ENCODE measurements at regions not wholly inside any gene's neighbourhood (a gene's known extent, or its start where the extent isn't known, plus 50 kb on each side); places are given as distances from the start of the nearest gene placed in this dataset.
"Not testable (repeated sequence)": the region's sequence is repeated elsewhere in the genome, so short reads cannot be mapped to it uniquely, and the experiment has no call there.

DNA sequence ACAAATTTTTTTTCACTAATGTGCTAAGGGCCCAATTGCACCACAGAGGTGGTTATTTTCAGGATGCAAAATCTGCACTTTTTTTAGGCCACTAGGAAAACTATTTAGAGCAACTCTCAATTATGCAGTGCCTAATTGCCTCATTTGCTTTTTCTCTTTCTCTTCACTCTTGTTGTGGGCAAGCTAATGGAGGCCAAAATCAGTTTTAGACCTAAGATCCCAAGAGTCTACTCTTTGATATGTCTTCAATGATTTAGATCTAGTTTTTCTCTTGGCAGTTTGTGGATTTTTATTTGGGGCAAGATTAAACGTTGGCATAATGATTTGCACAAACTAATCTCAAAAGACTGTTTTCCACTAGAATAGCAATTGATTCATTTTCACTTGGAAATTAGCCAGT lies 1996.9 kb downstream of the LRRC4C start:
- DNase-seq (ENCODE audit: low read depth in 2 of 2): no peak

DNA sequence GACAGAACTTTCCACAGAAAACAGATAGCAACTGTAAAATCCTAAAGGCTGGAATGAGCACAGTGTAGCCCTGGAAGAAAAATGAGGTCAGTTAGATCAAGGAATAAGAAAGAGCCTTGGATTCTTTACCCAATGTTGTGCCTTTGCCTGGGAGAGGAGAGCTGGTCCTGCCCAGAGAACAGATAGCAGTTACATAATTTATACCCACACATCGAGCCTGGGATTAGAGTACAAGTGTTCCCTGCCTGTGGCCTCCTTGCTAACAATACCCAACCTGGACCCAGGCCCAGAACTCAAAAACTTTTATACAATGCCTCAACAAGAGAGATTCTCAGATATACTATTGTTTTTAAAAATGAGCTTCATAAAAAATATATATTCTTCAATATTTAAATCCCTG lies 1998.4 kb downstream of the LRRC4C start:
- DNase-seq (ENCODE audit: low read depth in 2 of 2): no peak

DNA sequence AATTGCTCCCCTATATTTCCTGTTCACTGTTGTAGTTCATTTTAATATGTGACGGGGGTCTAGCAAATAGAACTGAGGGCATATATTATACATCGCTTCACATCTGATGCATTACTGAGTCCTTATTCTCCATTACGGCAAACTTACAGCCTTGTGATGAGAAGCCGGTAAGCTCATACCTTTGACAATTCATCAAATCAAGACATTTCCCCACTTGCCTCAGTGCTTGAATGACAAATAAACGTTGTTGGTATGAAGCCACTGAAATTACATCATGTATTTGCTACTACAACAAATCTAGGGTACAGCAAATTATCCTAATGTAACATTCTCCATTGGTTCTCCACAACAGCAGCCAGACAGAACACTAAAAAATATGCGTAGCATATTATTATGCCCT lies 1999.8 kb downstream of the LRRC4C start:
- DNase-seq (ENCODE audit: low read depth in 2 of 2): no peak

DNA sequence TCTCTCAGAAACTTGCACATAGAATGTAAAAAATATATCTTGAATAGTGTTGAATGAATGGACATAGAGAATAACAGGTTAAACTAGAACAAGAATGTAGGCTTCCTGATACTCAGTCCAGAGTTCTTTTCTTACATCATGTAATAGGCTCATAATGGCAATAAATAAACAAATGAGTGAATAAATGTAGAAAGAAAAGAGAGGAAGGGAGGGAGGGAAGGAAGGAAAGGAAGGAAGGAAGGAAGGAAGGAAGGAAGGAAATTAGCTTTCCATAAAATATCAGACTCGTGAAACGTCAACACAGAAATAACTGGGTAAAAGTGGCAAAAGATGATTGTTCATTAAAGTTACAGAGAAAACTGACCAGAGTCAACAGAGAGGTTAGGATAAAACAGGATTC lies 2001.0 kb downstream of the LRRC4C start:
- no peak for DNase-seq (ENCODE audit: low read depth in 2 of 2)

DNA sequence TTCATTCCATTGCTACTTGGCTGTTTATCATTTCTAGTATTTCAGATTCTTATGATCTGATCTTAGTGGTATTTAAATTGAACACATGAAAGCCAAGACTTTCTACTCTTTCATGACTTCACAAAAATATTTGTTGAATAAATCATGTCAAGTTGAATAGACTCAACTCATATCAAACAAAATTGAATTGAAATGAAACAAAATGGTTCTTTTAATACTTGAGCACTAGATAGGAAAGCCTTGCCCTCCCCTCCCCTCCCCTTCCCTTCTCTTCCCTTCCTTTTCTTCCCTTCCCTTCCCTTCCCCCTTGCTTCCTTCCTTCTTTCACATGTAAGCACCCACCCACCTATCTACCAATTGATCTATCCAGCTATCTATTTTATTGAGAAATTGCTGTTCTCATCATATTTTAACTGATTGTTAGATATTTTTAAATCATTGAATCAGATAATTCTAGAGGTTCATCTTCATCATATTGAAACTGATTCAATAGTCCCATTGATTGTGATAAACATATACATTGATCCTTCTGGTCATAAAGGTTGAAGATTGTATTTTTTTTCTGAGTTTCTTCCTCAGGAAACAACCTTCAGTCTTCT lies 2015.9 kb downstream of the LRRC4C start:
- no peak for DNase-seq (ENCODE audit: low read depth in 2 of 2)

DNA sequence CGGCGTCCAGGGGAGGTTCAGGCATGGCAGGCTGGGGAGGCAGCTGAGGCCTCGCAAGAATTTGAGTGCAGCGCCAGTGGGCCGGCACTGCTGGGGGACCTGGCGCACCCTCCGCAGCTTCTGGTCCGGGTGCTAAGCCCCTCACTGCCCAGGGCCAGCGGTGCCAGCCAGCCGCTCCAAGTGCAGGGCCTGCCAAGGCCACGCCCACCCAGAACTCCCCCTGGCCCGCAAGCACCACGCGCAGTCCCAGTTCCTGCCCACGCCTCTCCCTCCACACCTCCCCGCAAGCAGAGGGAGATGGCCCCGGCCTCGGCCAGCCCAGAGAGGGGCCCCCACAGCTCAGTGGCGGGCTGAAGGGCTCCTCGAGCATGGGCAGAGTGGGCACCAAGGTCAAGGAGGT lies 2017.3 kb downstream of the LRRC4C start:
- no peak for DNase-seq (ENCODE audit: low read depth in 2 of 2)

DNA sequence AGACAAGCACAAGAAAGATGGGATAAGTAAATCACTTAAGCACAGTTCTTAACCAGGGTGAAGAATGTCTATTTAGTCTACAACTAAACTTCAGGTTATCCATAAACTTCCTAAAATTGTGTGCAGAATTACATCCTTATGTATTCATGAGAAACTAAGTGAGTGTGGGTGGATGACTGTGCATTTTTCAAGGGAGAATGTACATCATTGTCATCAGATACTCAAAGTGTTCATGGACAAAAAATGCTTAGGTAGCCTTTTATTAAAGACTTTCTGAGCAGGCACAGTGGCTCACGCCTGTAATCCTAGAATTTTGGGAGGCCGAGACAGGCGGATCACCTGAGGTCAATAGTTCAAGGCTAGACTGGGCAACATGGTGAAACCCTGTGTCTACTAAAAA lies 2023.8 kb downstream of the LRRC4C start:
- DNase-seq (ENCODE audit: low read depth in 2 of 2): no peak

DNA sequence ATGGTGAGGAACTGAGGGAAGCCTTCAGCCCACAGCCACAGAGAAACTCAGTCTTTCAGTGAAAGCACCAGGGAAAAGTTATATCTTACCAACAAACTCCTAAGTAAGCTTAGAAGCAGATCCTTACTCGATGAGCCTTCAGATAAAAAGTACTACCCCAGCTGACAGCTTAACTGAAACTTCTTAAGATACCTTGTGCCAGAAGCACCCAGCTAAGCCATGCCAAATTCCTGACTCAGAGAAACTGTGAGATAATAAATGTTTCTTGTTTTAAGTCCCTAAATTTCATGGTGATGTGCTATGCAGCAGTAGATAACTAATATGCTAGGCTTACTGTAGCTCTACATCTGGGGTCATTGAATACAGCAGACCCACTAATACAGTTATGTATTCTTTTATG lies 2025.0 kb downstream of the LRRC4C start:
- no peak for DNase-seq (ENCODE audit: low read depth in 2 of 2)

DNA sequence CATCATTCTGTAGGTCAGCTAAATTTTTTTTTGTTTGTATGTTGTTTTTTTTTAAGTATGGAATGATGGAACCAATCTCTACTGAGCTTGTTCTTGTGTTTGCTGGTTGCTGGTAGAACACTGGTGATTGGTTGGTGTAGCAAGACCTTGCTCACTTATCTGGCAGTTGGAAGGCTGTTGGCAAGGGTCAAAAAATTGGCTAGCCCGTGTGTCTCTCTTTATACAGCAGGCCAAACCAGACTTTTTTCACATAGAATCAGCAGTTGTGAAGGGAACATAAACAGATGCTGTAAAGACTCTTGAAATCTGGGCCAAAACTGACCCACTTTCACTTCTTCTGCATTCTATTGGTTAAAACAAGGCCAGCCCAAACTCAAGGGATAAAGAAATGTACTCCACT lies 2026.5 kb downstream of the LRRC4C start:
- no peak for DNase-seq (ENCODE audit: low read depth in 2 of 2)

DNA sequence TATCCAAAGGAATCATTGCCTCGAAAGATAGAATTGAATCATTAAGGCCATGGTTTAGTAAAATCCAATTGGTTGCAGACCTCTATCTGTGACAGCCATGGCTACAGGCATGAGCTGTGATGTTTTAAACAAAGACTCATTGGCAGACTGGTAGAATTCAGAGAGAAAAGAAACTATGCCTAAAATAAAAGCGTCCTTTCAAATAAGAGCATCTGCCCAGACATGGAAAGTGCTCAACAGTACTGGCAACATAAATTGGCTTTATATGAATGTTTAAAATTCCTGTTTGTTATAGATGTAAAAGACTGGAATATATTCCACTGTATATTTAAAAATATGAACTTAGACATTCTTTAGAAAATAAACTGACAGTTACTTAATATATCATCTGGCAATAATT lies 2034.2 kb downstream of the LRRC4C start:
- DNase-seq (ENCODE audit: low read depth in 2 of 2): no peak

DNA sequence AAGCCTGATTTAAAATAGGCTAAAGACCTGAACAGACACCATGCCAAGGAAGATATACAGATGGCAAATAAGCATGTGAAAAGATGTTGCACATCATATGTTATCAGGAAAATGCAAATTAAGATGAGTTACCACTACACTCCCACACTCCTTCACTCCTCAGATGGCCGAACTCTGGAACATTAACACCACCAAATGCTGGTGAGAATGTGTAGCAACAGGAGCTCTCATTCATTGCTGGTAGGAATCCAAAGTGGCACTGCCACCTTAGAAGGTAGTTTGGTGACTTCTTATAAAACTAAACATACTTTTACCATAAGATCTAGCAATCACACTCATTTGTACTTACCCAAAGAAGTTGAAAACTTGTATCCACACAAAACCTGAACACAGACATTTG lies 2047.3 kb downstream of the LRRC4C start:
- no peak for DNase-seq (ENCODE audit: low read depth in 2 of 2)

DNA sequence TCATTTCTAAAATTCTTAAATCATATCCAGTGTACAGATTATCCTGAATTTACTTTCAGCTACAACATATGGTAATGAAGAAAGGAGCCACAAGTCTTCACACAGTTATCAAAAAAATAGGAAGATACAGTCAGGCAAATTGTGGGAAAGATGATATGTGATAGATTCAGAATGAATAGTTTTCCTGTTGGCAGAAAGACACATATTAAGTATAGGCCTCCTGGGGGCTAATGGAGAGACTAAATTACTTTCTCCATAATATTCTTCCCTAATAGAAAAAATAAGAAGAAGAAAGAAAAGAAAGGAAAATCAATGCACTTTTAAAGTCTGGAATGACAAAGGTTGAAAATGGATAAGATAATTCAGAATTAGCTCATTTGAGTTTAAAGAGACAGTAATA lies 2073.5 kb downstream of the LRRC4C start:
- DNase-seq (ENCODE audit: low read depth in 2 of 2): no peak

DNA sequence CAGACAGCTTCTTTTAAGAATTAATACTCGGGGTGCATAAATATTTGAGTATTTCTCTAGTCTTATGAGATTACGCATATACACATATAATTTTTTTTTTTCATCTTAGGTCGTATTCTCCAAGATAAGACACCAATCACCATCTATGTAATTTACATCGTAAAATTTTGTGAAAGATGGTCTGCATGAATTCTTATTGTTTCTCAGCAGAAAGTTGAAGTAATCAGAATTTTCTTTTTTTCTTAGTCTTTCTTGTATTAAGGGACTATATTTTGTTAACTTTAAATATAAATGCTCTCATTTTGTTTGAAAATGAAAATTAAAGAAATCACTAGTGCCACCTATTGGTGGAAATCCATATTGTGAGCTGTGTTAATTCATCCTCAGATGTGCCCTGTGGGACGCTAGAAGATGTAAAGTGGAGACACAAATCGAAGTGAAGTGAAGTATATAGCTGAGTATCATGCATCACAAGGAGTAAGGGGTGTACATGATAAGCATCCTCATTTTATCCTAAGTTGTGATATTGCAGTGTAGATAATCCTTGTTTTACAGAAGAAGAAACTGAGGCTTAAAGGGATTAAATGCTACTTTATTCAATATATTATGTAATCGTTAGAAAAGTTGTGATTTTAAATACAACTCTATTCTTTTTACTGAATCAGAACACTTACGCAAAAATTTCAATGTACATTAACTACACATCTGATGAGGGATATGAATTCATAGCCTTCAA lies 2084.3 kb downstream of the LRRC4C start:
- no peak for DNase-seq (ENCODE audit: low read depth in 2 of 2)

DNA sequence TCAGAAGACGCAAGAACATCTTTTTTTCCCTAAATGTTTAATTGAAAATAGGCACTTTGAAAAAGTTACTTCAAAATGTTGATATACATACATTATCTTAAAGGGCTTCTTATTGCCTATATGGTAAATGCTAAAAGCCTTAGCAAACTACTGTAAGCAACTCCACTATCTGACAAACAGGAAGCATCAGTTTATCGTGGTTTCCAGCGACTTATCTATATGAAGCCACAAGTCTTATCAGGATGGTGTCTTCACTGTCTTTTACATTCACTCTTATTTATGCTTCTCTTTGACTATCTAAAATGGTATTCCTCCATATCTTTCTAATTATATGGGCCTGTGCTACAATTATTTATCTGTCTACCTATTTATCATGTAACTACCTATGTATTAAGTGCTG lies 2091.9 kb downstream of the LRRC4C start:
- DNase-seq (ENCODE audit: low read depth in 2 of 2): no peak

DNA sequence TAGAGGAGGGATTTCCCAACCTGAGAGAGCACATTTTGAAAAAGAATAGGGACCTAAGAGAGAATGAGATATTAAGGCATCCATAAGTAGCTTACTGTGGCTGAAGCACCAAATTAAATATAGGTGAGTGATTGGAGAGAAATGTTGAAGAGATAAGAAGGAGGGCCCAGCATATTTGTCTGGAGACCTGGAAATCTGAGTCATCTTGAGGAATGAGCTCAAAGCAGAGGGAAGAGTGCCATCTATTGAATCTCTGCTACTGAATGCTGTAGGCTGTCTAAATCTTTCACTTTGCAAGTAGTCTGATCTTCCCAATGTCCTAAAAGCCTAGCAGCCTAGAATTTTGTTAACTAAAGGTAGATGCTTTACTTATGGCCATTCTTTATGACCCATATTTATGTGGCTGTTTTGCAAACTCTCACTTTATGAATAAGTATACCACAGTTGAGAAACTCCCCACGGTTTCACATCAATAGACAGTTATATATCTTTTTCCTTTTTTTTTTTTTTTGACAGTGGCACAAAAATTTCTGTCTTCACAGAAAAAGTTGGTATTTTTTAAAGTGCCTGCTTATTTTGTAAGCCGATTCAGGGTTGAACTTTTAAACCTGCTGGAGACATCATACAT lies 2093.5 kb downstream of the LRRC4C start:
- DNase-seq (ENCODE audit: low read depth in 2 of 2): no peak

DNA sequence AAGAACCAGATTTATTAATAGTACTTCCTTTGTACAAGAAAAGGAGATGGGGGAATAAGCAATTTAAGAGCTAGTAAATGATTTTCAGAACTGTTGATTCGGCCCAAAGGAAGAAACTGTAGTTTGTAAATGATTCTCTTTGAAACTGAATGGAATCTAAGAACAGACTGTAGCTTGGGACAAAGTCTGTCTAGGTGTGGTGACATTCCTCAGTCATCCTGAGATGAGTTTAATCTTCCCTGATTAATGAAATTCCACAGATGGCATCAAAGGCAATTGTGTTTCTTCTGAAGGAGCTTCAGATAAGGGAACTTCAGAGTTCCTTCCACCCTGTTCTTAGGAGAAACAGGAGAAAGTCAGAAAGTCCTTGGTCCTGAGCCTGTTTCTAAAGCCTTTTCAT lies 2095.9 kb downstream of the LRRC4C start:
- DNase-seq (ENCODE audit: low read depth in 2 of 2): no peak

DNA sequence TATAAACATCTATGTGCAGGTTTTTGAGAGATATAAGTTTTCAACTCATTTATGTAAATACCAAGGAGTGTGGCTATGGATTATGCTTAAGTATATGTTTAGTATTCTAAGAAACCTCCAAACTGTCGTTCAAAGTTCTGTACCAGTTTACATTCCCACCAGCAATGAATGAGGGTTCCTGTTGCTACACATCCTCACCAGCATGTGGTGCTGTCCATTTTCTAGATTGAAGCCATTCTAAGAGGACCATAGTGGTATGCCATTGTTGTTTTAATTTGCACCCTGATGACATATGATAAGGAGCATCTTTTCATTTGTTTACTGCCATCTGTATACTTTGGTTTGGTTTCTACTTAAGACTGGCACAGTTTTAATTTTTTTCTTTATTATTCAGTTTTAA lies 2097.9 kb downstream of the LRRC4C start:
- DNase-seq (ENCODE audit: low read depth in 2 of 2): no peak

DNA sequence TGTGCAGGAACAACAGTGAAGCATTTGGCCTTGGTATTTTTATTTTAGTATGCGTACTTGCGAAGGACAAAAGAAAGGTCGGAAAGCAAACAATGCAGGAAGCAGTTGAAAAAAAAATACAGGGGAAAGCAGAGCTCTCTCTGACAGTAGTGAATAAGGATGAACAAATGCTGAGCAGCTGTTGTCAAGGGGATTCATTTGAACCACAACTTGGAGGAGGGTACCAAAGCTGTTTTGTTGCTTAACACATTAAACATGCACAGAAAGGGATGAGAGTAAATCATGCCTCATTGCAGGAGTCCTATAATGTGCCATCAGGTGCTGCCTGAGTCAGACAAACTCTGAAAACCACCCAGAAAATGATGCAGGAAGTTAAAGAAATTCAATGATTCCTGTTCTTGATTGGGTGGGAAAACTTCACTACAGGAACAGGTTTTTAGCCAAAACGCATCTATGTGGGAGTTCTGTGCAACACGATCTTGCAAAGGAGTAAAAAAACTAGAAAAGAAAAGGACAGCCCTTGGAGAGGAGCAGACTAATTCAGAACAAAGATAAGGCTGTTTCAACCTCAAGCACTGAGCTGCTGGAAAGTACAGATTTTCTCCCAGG lies 2113.5 kb downstream of the LRRC4C start:
- no peak for DNase-seq (ENCODE audit: low read depth in 2 of 2)

DNA sequence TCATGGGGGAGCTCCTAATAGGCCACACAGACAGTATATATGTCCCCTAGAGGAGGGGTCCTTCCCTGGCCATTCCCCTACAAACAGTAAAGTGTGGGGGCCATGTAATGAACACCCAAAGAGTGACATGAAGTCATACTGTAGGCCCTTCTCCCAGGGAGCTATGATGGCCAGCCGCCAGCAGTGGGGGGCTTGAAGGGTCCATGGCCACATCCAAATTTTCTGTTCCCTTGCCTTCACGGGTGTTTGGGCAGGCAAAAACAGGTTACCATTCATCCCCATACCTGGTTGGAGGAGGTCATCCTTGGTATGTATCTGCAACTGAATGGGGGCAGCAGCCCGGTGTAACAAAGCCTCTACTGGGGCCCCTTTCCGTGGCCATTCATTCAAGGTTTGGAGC lies 2118.0 kb downstream of the LRRC4C start:
- no peak for DNase-seq (ENCODE audit: low read depth in 2 of 2)

DNA sequence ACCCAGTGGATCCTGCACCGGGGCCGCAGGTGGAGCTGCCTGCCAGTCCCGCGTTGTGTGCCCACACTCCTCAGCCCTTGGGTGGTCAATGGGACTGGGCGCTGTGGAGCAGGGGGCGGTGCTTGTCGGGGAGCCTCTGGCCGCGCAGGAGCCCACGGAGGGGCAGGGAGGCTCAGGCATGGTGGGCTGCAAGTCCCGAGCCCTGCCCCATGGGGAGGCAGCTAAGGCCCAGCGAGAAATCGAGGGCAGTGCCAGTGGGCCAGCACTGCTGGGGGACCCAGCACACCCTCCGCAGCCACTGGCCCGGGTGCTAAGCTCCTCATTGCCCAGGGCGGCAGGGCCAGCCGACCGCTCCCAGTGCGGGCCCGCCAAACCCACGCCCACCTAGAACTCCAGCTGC lies 2126.4 kb downstream of the LRRC4C start:
- not testable (repeated sequence) for DNase-seq (ENCODE audit: low read depth in 2 of 2)

DNA sequence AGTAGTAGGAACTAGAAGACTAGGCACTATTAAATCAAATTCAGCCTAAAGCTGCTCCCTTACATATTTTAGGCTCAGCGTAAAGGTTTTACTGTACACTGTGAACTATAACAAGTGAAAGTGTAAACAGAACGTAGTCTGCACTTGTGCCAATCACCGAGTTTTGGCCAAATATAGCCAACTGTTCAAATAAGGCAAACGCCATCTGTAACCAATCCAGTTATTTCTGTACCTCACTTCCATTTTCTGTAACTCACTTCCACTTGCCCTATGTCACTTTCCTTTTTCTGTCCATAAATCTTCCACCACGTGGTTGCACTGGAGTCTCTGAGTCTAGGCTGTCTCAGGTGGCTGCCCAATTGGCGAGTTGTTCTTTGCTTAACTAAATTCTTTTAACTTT lies 2132.2 kb downstream of the LRRC4C start:
- DNase-seq (ENCODE audit: low read depth in 2 of 2): no peak

DNA sequence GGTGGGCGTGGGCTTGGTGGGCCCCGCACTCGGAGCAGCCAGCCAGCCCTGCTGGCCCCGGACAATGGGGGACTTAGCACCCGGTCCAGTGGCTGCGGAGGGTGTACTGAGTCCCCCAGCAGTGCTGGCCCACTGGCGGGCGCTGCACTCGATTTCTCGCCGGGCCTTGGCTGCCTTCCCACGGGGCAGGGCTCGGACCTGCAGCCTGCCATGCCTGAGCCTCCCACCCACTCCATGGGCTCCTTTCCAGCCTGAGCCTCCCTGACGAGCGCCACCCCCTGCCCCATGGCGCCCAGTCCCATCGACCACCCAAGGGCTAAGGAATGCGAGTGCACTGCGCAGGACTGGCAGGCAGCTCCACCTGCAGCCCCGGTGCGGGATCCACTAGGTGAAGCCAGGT lies 2147.6 kb downstream of the LRRC4C start:
- DNase-seq (ENCODE audit: low read depth in 2 of 2): not testable (repeated sequence)

DNA sequence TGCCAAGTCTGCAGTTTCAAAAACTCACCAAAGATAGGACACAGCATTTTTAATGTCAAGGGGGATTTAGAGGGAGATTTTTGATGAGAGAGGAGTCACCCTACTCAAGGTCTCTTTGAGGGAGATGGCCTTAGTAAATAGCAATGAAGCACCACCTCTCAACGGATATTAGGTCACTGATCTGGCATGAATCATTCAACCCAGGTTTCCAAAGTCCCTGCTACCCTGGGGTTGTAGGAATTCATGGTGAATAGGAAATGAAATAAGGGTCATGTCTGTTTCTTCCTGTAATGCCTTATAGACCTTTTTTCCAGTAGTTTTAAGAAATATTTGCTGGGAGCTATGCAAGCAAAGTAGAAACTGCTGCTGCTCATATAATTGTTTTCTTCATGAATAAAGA lies 2154.9 kb downstream of the LRRC4C start:
- DNase-seq (ENCODE audit: low read depth in 2 of 2): no peak
